GM12878 (cell line): ENCODE measurements at regions not wholly inside any gene's neighbourhood (a gene's known extent, or its start where the extent isn't known, plus 50 kb on each side); places are given as distances from the start of the nearest gene placed in this dataset.
"Not testable (repeated sequence)": the region's sequence is repeated elsewhere in the genome, so short reads cannot be mapped to it uniquely, and the experiment has no call there.

Experiments used
- ATAC-seq: fragments of 200-7000 bp; cut with Tn5 transposase; 3 replicates; pipeline ENCODE4 v1.9.1; 2020; ENCODE audit warnings: mild to moderate bottlenecking, moderate library complexity
- BruUV-seq: library from RNA; stranded (reverse); fragments of 400-500 nt; replicated peaks from 2 replicates; lab custom pipeline; 2021; lab: Mats Ljungman, UMichigan
- CTCF ChIA-PET: fragments of 300-600 bp; sonication (Branson Sonifier 250); formaldehyde crosslinking; extraction: SDS; loops from one replicate; lab custom pipeline; 2021; ENCODE audit warnings: inconsistent platforms; lab: Yijun Ruan, JAX
- POLR2A ChIA-PET: fragments of 350-600 bp; formaldehyde crosslinking; extraction: SDS; loops from one replicate; lab custom pipeline; 2021; ENCODE audit warnings: inconsistent platforms; lab: Charles Lee
- RAD21 ChIA-PET: fragments of 300-600 bp; sonication (Branson Sonifier 250); formaldehyde crosslinking; loops from one replicate; lab custom pipeline; 2023; ENCODE audit warnings: antibody characterized with exemption; ENCODE audit not compliant: unreplicated experiment; lab: Charles Lee
- SMC1A ChIA-PET: fragments of 300-600 bp; sonication (Branson Sonifier 250); formaldehyde crosslinking; loops from one replicate; lab custom pipeline; 2023; ENCODE audit not compliant: unreplicated experiment, uncharacterized antibody; lab: Charles Lee
- DNase-seq: peaks from one replicate; pipeline ENCODE4 v3.0.0-alpha.2; 2011; ENCODE audit warnings: low read depth, low spot score
- FAIRE-seq: peaks from 3 replicates; lab custom pipeline; 2011; peaks lifted over from hg19 to GRCh38; lab: Jason Lieb, UNC
- H2AFZ ChIP-seq: 2 replicates; pipeline ENCODE4 v1.6.0; 2011; ENCODE audit warnings: low read depth, low read length, control low read depth; ENCODE audit not compliant: control insufficient read depth
- H3K27ac ChIP-seq: 2 replicates; pipeline ENCODE4 v1.5.1; 2011; ENCODE audit warnings: control low read depth; ENCODE audit not compliant: control insufficient read depth, insufficient read depth
- H3K27me3 ChIP-seq, 2 experiments: replicated peaks in 1 of 2; 2 replicates each; pipeline versions ENCODE4 v1.6.0 to v1.6.1; 2011; ENCODE audit warnings: low read length in 1 of 2; ENCODE audit not compliant: control insufficient read depth in 2 of 2, insufficient read depth in 2 of 2
- H3K36me3 ChIP-seq, 2 experiments: 2 replicates each; pipeline ENCODE4 v1.5.1; 2011; ENCODE audit warnings: low read length in 1 of 2; ENCODE audit not compliant: control insufficient read depth in 2 of 2, insufficient read depth in 2 of 2
- H3K4me1 ChIP-seq: 2 replicates; pipeline ENCODE4 v1.6.1; 2011; ENCODE audit warnings: mild to moderate bottlenecking, low read length, moderate library complexity, mixed read lengths; ENCODE audit not compliant: control insufficient read depth, insufficient read depth
- H3K4me2 ChIP-seq: 2 replicates; pipeline ENCODE4 v1.6.0; 2011; ENCODE audit warnings: control low read depth; ENCODE audit not compliant: control insufficient read depth, insufficient read depth
- H3K4me3 ChIP-seq: fragments of 200-600 bp; sonication (generic); 2 replicates; pipeline ENCODE4 v1.5.1; 2016
- H3K79me2 ChIP-seq: 2 replicates; pipeline ENCODE4 v1.6.0; 2011; ENCODE audit warnings: low read length; ENCODE audit not compliant: control insufficient read depth, insufficient read depth
- H3K9ac ChIP-seq: 2 replicates; pipeline ENCODE4 v1.8.0; 2011; ENCODE audit warnings: low read length, control low read depth, mixed read lengths; ENCODE audit not compliant: control insufficient read depth, insufficient read depth
- H3K9me3 ChIP-seq: replicated peaks from 3 replicates; pipeline ENCODE4 v1.5.1; 2011; ENCODE audit warnings: mild to moderate bottlenecking, low read length; ENCODE audit not compliant: control insufficient read depth, insufficient read depth
- H4K20me1 ChIP-seq: 2 replicates; pipeline ENCODE4 v1.6.0; 2011; ENCODE audit not compliant: control insufficient read depth, insufficient read depth
- BACH1 ChIP-seq: fragments of 450-650 bp; IDR thresholded peaks from 2 replicates; pipeline ENCODE4 v1.6.1; 2017; ENCODE audit warnings: mild to moderate bottlenecking, borderline replicate concordance
- MTA2 ChIP-seq: fragments of 450-650 bp; IDR thresholded peaks from 2 replicates; pipeline ENCODE4 v1.6.1; 2016; ENCODE audit warnings: low read depth, mild to moderate bottlenecking, moderate library complexity
- POU2F2 ChIP-seq: IDR thresholded peaks from 3 replicates; pipeline ENCODE4 v1.6.1; 2011; ENCODE audit warnings: low read depth, mild to moderate bottlenecking, low read length, borderline replicate concordance
- SMARCA5 ChIP-seq: fragments of 450-650 bp; IDR thresholded peaks from 2 replicates; pipeline ENCODE4 v1.6.1; 2017; ENCODE audit warnings: mild to moderate bottlenecking
- TCF12 ChIP-seq: IDR thresholded peaks from 2 replicates; pipeline ENCODE4 v1.6.1; 2011; ENCODE audit warnings: low read depth, mild to moderate bottlenecking, low read length
- ZBTB11 ChIP-seq: fragments of 450-650 bp; formaldehyde crosslinking; IDR thresholded peaks from 2 replicates; pipeline ENCODE4 v1.5.0; 2022; ENCODE audit warnings: mild to moderate bottlenecking, missing genetic modification characterization
- WGBS: methylation state at CpG from one replicate; pipeline ENCODE4 v1.1.6; 2016; ENCODE audit warnings: low lambda C conversion rate; ENCODE audit not compliant: insufficient replicate concordance, insufficient coverage; ENCODE audit errors: missing lambda C conversion rate; 5-methylcytosine and 5-hydroxymethylcytosine counted together
- in situ Hi-C: fragments of 300-500 bp; cut with MboI; formaldehyde crosslinking; loops from 9 replicates; pipeline ENCODE4 v1.14.3; 2018; ENCODE audit warnings: mixed read lengths
- intact Hi-C: fragments of 100-400 bp; cut with micrococcal nuclease; formaldehyde crosslinking; loops from one replicate; pipeline ENCODE4 v1.14.2; 2022; ENCODE audit not compliant: unreplicated experiment

- TF ChIP-seq BACH1: no peak
- TF ChIP-seq ZBTB11: no peak
- no peak for TF ChIP-seq TCF12
- TF ChIP-seq SMARCA5: no peak
- no peak for TF ChIP-seq POU2F2
- no peak for TF ChIP-seq MTA2
Measured at GRCh38 chr4:3377557-3377956, 64.2 kb upstream of the HGFAC start (continued).

GRCh38 chr4:3380336-3380735 lies 61.4 kb upstream of the HGFAC start:
- H3K79me2 ChIP-seq, H4K20me1 ChIP-seq, H3K4me3 ChIP-seq, POLR2A ChIA-PET, BruUV-seq, H3K9ac ChIP-seq, H3K4me1 ChIP-seq, H3K36me3 ChIP-seq, in situ Hi-C loops, H3K4me2 ChIP-seq, FAIRE-seq, H3K27ac ChIP-seq, H2AFZ ChIP-seq, RAD21 ChIA-PET, H3K27me3 ChIP-seq, DNase-seq, ATAC-seq, intact Hi-C loops, CTCF ChIA-PET: not testable (repeated sequence)
- WGBS: 16% methylated on average over 3 of the region's 3 CpGs
- H3K9me3 ChIP-seq: peaks cover 16% of the 10 kb centered on the region
- SMC1A ChIA-PET: interaction anchor here (1.3 kb wide), 1 partner anchor 34 kb away, joined by 5 read pairs; no protein-coding TSS in a partner anchor

GRCh38 chr4:3381208-3381607 lies 60.6 kb upstream of the HGFAC start:
- H3K79me2 ChIP-seq, H2AFZ ChIP-seq, H4K20me1 ChIP-seq, RAD21 ChIA-PET, H3K27me3 ChIP-seq, ATAC-seq, H3K4me2 ChIP-seq, FAIRE-seq, H3K27ac ChIP-seq, CTCF ChIA-PET, H3K9ac ChIP-seq, POLR2A ChIA-PET, H3K4me3 ChIP-seq, DNase-seq, BruUV-seq, H3K36me3 ChIP-seq, intact Hi-C loops, H3K4me1 ChIP-seq, in situ Hi-C loops: not testable (repeated sequence)
- WGBS: 31% methylated on average over 5 of the region's 5 CpGs
- peaks cover 16% of the 10 kb centered on the region for H3K9me3 ChIP-seq
- SMC1A ChIA-PET: interaction anchor here (1.3 kb wide), 1 partner anchor 35 kb away, joined by 5 read pairs; no protein-coding TSS in a partner anchor
